ENCODE measurements at regions not wholly inside any gene's neighbourhood (a gene's known extent, or its start where the extent isn't known, plus 50 kb on each side); places are given as distances from the start of the nearest gene placed in this dataset.

- TF ChIP-seq CTCF (conservative IDR thresholded peaks at IDR 0.05; ENCODE audit: low read length), result no peak
- no peak for TF ChIP-seq EZH2phosphoT487 (IDR thresholded peaks at IDR 0.05; ENCODE audit: borderline replicate concordance, low read depth, low read length)
Observed at GRCh38 chr7:84603545-84603944, 409.0 kb upstream of the SEMA3A start.
